Fibroblast of skin of abdomen (primary cell): ENCODE measurements at regions not wholly inside any gene's neighbourhood (a gene's known extent, or its start where the extent isn't known, plus 50 kb on each side); places are given as distances from the start of the nearest gene placed in this dataset.
A peak's percentile ranks its signal among the peaks of the same experiment; 100 is the strongest.

ENCODE experiments used
- DNase-seq: peaks from one replicate; pipeline ENCODE4 v3.0.0-alpha.2; 2013

DNA sequence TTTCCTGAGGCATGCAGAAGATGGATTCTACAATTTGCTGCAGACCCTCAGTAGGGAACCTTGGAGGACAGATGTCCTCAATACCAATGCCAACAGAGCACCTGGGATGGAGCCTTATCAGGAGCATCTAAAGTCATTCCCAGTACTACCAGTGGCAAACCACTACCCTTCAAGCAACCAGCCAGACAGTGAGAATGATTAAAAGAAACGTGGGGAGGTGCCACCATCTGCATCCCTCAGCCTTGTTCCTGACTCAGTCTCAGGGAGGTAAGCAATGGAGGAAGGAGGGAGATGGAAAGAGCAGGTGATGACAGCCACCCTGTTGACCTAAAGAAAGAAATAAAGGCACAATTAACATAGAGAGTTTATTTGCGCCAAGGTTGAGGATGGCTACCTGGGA lies 175.2 kb upstream of the GRIN2B start:
- DNase-seq = no peak

GRCh38 chr12:14157088-14157747 lies 175.8 kb upstream of the GRIN2B start:
- DNase-seq = no peak

- no peak for DNase-seq
Measured at GRCh38 chr12:14164266-14164665, 182.9 kb upstream of the GRIN2B start.

- DNase-seq = peak; percentile 40
Measured at GRCh38 chr12:14167005-14167628, 185.7 kb upstream of the GRIN2B start.

- no peak for DNase-seq
Measured at GRCh38 chr12:14169281-14169680, 187.9 kb upstream of the GRIN2B start.

- DNase-seq = no peak
Measured at GRCh38 chr12:14171106-14171505, 189.7 kb upstream of the GRIN2B start.

- no peak for DNase-seq
Measured at GRCh38 chr12:14175206-14175605, 190.3 kb upstream of the ATF7IP start.

GRCh38 chr12:14185427-14186192 lies 179.9 kb upstream of the ATF7IP start:
- peak; percentile 18 for DNase-seq

GRCh38 chr12:14186193-14186502 lies 179.3 kb upstream of the ATF7IP start:
- no peak for DNase-seq

DNA sequence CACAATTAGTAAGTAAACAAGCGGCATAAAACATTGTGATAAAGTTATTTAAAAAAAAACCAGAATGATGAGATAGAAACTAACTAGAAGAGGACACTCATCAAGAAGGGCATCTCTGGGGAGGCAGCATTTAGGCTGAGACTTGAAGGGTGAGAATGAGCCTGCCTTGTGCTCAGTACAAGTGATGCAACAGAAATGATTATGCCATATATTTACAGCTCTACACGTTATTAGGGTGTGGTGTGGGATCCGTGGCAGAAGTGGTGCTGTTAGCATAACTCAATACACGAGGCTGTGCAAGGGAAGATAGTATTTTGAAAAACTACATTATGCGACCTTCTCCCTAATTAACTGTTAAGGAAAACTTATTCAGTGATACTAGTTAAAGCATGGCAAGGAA lies 178.5 kb upstream of the ATF7IP start:
- no peak for DNase-seq

- DNase-seq = no peak
Measured at GRCh38 chr12:14187966-14188365, 177.5 kb upstream of the ATF7IP start.

- no peak for DNase-seq
Measured at GRCh38 chr12:14188744-14189143, 176.7 kb upstream of the ATF7IP start.

- DNase-seq = no peak
Measured at GRCh38 chr12:14190694-14191093, 174.8 kb upstream of the ATF7IP start.

DNA sequence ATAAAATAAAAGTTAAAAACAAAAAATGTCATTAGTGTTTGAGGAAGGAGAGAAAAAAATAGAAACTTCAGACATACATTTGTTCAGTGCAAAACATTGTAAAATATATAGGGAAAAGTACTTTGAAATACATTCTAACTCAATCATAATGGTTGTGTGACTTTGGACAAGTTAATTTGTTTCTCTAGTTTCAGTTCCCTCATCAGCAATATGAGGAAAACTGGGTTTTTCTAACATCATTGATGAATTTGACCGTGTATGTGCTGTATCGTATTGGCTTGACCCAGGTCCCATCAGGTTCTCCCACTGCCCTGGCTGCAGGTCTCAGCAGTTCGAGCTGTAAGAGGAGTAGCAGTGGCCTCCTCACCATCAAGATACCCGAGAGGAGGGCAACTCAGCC lies 173.9 kb upstream of the ATF7IP start:
- DNase-seq = no peak

GRCh38 chr12:14193639-14194038 lies 171.8 kb upstream of the ATF7IP start:
- DNase-seq = no peak

GRCh38 chr12:14194572-14194971 lies 170.9 kb upstream of the ATF7IP start:
- no peak for DNase-seq

DNA sequence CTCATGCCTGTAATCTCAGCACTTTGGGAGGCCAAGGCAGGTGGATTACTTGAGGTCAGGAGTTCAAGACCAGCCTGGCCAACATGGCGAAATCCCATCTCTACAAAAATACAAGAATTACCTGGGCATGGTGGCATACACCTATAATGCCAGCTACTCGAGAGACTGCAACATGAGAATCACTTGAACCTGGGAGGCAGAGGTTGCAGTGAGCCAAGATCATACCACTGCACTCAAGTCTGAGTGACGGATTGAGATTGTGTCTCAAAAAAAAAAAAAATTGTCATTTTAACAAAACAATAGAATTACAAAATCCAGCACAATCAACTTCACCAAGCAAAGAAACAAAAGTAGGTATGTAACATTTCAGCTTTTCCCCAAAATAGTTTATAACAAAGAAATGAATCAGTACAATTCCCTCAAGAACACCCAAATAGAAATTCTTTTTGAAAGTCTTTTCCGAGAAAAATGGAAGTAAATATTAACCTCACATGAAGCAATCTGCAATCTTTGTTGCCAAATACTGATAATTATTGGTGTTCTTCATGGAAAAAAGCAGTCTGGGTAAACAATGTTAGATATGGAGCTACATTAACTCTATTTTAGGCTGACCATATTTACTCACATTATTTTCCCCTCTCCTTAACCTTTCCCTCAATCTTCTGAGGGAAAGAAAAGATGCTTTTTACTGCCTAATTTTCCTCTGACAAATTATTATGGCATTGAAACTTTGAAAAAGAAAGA lies 165.9 kb upstream of the ATF7IP start:
- no peak for DNase-seq

GRCh38 chr12:14200598-14200997 lies 164.9 kb upstream of the ATF7IP start:
- DNase-seq = no peak

DNA sequence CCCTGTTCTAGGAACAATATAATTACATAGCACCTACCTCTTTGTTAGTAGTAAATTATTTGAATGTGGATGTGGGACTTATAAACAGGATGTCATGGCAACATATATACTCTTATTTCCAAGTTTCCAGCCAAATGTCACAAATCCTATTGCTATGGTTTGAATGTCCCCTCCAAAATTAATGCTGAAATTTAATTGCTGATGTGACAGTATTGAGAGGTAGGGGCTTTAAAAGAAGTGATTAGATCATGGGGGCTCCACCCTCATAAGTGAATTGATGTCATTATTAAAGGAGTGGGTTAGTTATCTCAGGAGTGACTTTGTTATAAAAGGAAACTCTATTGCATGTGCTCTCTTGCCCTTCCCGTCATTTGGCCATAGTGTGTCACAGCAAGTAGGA lies 164.2 kb upstream of the ATF7IP start:
- DNase-seq = no peak

DNA sequence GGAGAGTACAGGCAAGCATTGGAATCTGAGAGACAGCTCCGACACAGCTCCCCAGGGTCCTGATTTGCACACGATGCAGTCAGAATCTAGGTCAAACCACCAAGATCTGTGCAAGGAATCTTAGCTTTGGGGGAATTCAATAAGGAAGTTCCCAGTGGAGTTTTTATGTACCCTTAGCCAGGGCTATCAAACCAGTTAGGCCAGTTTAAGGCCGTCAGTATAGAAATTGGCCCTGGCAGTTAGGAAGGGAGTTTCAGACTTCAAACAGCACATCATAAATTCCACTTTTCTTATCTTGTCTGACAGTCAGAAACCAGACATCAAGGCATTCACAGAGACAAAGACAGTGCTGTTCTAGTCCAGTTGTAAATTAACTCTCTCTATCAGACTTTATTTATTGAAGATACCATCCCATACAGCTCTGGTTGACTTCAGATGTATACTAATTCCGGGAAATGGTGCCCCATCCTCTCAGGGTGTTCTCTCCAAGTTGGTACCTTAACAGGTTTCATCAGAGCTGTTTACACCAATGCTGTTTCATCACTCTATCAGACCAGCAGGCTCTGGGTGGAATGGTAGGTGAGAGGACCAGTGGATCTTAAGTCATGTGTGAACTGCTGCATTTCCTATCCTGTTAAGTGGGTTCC lies 157.5 kb upstream of the ATF7IP start:
- no peak for DNase-seq

DNA sequence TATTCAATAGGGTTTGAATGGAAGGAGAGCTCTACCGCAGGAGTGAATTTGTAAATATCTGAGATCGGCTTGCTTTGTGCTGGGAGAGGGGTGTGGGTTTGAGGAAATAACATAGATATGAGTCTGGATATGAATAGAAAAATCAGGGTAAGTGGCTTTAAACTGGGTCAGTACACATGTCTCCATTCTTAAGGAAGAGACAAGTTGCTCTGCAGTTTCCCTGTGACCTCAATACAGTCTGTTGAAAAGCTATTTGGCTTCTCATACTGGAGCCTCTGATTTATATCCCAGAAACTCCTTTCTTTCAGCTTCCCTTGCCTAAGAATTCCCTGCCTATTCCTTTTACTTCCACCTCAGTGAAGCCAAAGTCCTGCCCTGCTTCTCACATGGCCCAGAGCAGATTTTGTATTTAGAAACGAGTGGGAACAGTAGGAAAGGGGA lies 153.5 kb upstream of the ATF7IP start:
- DNase-seq = no peak

- no peak for DNase-seq
Measured at GRCh38 chr12:14213542-14213941, 151.9 kb upstream of the ATF7IP start.

DNA sequence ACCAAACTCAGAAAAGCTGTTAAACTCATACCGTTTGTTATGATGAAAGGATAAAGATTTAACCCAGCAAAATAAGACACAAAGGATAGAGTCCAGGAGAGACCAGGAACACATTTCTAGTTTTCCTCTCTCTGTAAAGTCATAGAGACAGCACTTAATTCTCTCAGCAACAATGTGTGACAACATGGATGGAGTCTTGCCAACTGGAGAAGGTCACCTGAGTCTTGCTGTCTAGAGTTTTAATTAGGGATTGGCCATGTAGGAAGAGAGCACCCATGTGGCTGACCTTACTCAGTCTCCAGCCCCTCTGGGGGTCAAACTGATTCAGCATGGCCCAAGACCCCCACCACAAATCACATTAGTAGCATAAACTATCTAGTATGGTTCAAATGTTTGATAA lies 151.0 kb upstream of the ATF7IP start:
- no peak for DNase-seq
